ENCODE measurements at regions not wholly inside any gene's neighbourhood (a gene's known extent, or its start where the extent isn't known, plus 50 kb on each side); places are given as distances from the start of the nearest gene placed in this dataset.

DNA sequence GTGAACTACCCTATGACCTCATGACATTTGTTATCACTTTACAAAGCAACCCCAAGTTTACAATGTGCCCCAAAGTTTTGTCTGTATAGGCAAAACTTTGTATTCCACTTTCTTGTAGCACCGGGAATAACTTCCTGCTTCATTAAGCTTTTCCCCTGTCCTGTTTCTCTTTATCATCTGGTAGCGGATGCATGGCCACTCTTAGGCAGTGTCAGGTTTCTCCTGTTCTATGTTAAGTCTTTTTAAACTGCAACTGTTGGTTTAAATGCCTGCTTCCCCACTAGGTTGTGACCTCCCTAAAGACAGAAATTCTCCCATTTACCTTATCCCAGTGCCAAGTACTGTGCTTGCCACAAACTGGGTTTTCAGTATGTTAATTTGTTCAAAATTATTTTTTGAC, 433.6 kb upstream of the DPH6 start:
- H3K36me3 ChIP-seq: no peaks in the 10 kb centered on the region
- no peaks in the 10 kb centered on the region for H3K9me3 ChIP-seq (ENCODE audit: severe bottlenecking)
- H3K27me3 ChIP-seq (ENCODE audit: insufficient read depth, low read depth, severe bottlenecking): no peaks in the 10 kb centered on the region
- no peak for DNase-seq
- H3K27ac ChIP-seq: no peak overlapping the region
- H3K4me3 ChIP-seq (ENCODE audit: low read depth, low read length): no peak overlapping the region
- TF ChIP-seq, protein P1, sequence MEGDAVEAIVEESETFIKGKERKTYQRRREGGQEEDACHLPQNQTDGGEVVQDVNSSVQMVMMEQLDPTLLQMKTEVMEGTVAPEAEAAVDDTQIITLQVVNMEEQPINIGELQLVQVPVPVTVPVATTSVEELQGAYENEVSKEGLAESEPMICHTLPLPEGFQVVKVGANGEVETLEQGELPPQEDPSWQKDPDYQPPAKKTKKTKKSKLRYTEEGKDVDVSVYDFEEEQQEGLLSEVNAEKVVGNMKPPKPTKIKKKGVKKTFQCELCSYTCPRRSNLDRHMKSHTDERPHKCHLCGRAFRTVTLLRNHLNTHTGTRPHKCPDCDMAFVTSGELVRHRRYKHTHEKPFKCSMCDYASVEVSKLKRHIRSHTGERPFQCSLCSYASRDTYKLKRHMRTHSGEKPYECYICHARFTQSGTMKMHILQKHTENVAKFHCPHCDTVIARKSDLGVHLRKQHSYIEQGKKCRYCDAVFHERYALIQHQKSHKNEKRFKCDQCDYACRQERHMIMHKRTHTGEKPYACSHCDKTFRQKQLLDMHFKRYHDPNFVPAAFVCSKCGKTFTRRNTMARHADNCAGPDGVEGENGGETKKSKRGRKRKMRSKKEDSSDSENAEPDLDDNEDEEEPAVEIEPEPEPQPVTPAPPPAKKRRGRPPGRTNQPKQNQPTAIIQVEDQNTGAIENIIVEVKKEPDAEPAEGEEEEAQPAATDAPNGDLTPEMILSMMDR (IDR thresholded peaks at IDR 0.05; ENCODE audit: low read depth, low read length): no peak

DNA sequence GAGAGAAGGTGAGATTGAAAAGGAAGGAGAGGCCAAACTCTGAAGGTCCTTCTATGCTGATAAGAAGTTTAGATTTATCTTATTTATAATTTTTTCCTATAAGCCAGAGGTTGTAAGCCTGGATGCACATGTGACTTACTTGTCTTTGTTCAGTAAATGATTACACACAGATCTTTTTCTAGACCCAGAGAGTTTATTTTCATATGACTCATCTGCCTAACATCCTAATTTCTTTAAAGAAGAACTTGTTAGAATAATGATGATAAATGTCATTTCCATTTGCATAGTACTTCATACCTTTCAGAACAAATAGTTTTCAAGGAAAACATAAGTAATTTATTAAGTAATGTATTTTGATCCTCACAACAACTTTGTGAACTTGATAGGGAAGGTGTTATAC, 434.8 kb upstream of the DPH6 start:
- Histone ChIP-seq H3K27ac (no peak overlapping the region), H3K4me3 (ENCODE audit: low read depth, low read length) (no peak overlapping the region), H3K36me3 (no peaks in the 10 kb centered on the region), H3K27me3 (ENCODE audit: insufficient read depth, low read depth, severe bottlenecking) (no peaks in the 10 kb centered on the region), H3K9me3 (ENCODE audit: severe bottlenecking) (no peaks in the 10 kb centered on the region)
- TF ChIP-seq, protein P1 (IDR thresholded peaks at IDR 0.05; ENCODE audit: low read depth, low read length): no peak
- DNase-seq: no peak

DNA sequence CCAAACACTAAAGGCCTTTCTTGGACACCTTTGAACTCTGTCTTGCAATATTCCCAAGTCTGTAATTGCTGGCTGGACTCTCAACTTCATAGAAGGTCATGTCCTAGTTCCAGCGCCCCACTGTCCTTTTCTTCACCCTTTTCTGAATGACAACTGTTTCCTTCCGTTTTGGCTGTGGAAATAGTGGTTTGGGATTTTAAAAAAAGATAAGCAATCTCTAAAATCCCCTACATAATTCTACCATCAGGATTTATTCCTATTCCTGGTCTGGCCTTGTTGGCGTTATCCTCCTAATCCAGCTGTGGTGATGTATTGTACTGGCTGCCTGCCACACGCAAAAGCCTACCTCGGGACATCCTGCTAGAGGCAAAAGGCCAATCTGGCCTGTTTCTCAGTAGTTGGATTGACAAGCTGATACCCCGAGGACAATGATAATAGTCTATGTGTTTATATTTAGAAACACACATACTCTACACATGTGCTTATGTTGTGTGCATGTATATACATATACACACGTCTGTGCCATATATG, 440.3 kb upstream of the DPH6 start:
- H3K27ac ChIP-seq: no peak overlapping the region
- H3K36me3 ChIP-seq: no peaks in the 10 kb centered on the region
- no peaks in the 10 kb centered on the region for H3K9me3 ChIP-seq (ENCODE audit: severe bottlenecking)
- TF ChIP-seq, protein P1 (IDR thresholded peaks at IDR 0.05; ENCODE audit: low read depth, low read length): no peak
- no peak for DNase-seq
- no peaks in the 10 kb centered on the region for H3K27me3 ChIP-seq (ENCODE audit: insufficient read depth, low read depth, severe bottlenecking)
- no peak overlapping the region for H3K4me3 ChIP-seq (ENCODE audit: low read depth, low read length)

DNA sequence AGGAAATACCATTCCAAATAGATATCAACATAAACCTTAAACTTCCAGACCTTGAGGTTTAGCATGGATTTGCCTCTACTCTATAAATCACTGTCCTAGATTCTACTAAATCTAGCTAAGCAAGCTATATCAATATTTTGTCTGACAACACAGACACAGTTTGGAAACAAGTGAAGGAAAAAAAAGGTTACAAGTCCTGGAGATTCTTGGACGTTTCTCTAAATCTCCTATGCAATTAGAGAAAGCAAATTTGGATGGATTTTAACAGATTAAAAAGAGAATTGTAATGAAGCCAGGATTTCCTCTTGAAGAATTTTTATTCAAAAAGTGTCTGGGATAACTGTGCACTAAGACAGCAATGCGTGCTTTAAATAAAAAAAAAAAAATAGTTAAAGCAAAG, 441.1 kb upstream of the DPH6 start:
- no peaks in the 10 kb centered on the region for H3K36me3 ChIP-seq
- TF ChIP-seq, protein P1 (IDR thresholded peaks at IDR 0.05; ENCODE audit: low read depth, low read length): no peak
- H3K27me3 ChIP-seq (ENCODE audit: insufficient read depth, low read depth, severe bottlenecking): no peaks in the 10 kb centered on the region
- no peak overlapping the region for H3K27ac ChIP-seq
- DNase-seq: no peak
- no peak overlapping the region for H3K4me3 ChIP-seq (ENCODE audit: low read depth, low read length)
- H3K9me3 ChIP-seq (ENCODE audit: severe bottlenecking): no peaks in the 10 kb centered on the region

DNA sequence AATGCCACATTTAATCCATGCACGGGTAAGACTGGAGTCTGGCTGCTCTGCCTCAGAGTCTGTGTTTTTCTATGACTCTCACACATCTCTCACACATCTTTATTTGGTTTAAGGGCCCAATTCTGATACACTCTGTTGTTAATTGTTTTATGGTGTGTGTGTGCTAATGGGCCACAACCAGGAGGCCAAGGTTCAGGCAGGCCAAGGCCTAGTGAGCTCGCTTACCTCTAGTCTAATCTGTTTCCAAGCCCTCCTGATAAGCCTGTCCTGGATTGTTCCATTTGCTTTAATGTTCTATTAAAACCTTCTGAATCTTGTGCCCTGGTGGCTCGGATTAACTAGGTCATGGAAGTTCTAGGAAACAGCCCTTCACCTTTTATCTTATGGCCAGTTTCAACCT, 445.4 kb upstream of the DPH6 start:
- no peak overlapping the region for H3K4me3 ChIP-seq (ENCODE audit: low read depth, low read length)
- DNase-seq: no peak
- TF ChIP-seq, protein P1 (IDR thresholded peaks at IDR 0.05; ENCODE audit: low read depth, low read length): no peak
- no peaks in the 10 kb centered on the region for H3K36me3 ChIP-seq
- H3K27me3 ChIP-seq (ENCODE audit: insufficient read depth, low read depth, severe bottlenecking): no peaks in the 10 kb centered on the region
- no peaks in the 10 kb centered on the region for H3K9me3 ChIP-seq (ENCODE audit: severe bottlenecking)
- H3K27ac ChIP-seq: no peak overlapping the region

DNA sequence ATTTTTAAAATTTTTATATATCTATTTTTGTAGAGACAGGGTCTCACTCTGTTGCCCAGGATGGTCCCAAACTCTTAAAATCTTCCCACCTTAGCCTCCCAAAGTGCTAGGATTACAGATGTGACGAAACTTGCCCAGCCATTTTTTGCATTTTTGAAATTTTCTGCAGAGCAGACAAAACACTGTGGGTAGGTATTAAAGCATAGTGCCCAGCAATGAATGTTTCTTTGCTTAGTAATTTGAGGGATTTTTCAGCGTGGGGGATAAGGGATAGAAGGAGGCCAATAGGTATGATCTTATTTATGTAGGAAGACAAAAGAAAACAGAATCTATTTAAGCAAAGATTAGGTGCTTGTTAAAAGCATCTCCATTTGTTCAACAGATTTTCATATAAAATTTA, 446.8 kb upstream of the DPH6 start:
- Histone ChIP-seq H3K36me3 (no peaks in the 10 kb centered on the region), H3K27ac (no peak overlapping the region), H3K9me3 (ENCODE audit: severe bottlenecking) (no peaks in the 10 kb centered on the region), H3K4me3 (ENCODE audit: low read depth, low read length) (no peak overlapping the region), H3K27me3 (ENCODE audit: insufficient read depth, low read depth, severe bottlenecking) (no peaks in the 10 kb centered on the region)
- DNase-seq: no peak
- TF ChIP-seq, protein P1 (IDR thresholded peaks at IDR 0.05; ENCODE audit: low read depth, low read length): no peak
